HG03066 (cell line): ENCODE measurements at regions not wholly inside any gene's neighbourhood (a gene's known extent, or its start where the extent isn't known, plus 50 kb on each side); places are given as distances from the start of the nearest gene placed in this dataset.
"Not testable (repeated sequence)": the region's sequence is repeated elsewhere in the genome, so short reads cannot be mapped to it uniquely, and the experiment has no call there.

ENCODE experiments used
- ATAC-seq: cut with Tn5 transposase; IDR thresholded peaks from one replicate; pipeline ENCODE4 v1.9.1; 2021; ENCODE audit warnings: low read depth; ENCODE audit not compliant: unreplicated experiment

DNA sequence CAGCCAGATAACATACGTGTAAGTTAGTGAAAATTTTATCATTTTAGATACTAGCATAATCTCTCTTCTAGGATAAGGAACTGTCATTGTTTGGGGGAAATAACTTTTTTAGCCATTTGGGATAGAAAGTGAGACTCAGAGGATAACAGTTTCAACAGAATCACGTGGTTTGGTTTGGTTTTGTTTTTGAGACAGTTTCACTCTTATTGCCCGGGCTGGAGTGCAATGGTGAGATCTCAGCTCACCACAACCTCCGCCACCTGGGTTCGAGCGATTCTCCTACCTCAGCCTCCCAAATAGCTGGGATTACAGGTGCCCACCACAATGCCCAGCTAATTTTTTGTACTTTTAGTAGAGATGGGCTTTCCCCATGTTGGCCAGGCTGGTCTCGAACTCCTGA lies 323.2 kb upstream of the MEIS1 start:
- ATAC-seq = no peak

- ATAC-seq = no peak
These were observed 324.3 kb upstream of the MEIS1 start for GRCh38 chr2:66110608-66111007.

DNA sequence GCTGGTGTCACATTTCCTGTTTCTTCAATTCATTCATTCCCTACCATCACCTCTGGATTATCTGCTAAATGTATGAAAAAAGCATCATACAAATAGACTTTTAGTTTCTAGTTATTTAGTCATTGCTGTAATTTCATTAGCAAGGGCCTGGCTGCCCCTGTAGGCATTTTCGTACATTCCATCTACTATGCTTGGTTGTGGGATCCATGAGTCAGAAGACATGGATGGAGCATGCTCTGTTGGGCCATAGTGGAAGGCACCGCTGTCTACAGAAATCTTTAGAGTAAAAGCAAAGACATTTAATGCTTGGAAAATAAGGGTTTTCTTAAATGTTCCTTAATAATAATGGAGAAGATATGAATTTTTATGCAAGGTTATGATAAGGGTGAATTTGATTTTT lies 324.8 kb upstream of the MEIS1 start:
- no peak for ATAC-seq

DNA sequence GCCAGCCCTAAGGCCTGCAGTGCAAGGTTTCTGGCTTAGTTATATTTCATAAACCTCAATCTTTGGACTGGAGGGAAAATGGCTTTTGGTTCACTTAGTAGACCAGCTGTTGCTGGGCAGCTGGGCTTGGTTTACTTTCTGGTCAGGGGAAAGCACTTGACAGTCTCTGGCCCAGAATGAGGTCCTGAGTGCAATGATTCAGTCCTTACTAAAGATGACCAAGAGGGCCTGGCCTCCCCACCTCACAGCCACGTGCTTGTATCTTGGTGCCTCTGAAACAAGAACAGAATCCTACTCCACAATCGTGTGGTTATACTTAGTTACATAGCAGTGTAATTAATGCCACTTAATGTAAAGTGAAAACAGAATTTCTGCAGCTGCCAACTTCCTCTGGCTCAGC lies 325.5 kb upstream of the MEIS1 start:
- no peak for ATAC-seq

DNA sequence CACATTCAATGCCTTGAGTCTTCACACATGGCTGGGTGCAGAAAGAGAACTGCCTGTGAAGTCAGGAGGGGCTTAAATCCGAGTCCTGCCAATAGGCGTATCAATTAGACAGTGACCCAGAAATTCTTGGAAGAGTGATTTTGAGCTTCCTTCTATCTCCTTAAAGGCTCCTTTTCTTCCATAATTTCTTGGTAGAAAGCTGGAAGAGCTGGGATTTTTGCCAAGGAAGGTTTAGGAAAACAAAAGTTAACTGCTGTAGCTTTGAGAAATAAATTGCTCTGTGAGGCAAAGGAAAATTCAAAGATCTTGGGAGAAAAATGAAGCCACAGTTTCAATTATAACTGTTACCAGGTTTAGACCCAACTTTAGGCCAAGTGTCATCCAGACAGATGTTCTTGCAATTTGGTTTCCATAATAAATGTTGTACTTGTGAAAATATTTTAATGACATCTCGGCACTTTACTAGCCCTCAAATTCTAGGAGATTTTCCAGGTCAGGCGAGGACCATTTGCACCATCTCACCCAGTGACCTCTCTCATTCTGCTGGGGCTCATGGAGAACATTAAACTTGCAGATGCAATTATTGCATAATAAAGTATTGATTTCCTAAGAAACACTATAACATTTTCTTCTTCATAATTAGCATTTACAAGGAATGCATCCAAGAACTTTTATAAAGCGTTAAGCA lies 329.7 kb upstream of the MEIS1 start:
- ATAC-seq = no peak

GRCh38 chr2:66103581-66103980 lies 331.3 kb upstream of the MEIS1 start:
- ATAC-seq = no peak

- ATAC-seq = no peak
These were observed 333.7 kb upstream of the MEIS1 start for GRCh38 chr2:66101206-66101605.

DNA sequence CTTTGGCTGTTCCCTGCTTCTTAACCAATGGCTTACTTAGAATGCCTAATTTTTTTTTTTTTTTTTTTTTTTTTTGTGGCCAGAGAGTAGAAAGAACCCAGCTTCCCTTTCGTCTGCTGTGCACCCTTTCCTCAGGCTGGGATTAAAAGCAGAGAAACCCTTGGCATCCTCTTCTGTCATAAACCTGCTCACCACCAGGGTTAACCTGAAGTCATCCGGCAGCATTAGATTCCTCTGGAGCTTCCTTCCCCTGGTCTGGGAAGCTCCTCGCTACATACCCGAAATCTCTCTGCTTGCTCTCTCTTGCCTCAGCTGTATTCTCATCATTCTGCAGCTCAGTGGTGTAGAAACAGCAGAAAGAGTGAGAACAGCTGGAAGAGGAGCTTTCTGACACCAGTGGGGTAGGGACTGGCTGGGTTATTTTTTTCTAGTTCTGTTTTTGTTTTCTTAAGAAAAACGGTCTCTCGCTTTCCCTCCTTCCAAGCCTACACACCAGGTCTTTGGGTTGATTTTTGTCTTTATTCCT lies 339.0 kb upstream of the MEIS1 start:
- no peak for ATAC-seq

DNA sequence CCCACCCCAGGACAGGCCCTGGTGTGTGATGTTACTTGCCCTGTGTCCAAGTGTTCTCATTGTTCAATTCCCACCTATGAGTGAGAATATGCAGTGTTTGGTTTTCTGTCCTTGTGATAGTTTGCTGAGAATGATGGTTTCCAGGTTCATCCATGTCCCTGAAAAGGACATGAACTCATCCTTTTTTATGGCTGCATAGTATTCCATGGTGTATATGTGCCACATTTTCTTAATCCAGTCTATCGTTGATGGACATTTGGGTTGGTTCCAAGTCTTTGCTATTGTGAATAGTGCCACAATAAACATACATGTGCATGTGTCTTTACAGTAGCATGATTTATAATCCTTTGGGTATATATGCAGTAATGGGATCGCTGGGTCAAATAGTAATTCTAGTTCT lies 340.2 kb upstream of the MEIS1 start:
- ATAC-seq = not testable (repeated sequence)

DNA sequence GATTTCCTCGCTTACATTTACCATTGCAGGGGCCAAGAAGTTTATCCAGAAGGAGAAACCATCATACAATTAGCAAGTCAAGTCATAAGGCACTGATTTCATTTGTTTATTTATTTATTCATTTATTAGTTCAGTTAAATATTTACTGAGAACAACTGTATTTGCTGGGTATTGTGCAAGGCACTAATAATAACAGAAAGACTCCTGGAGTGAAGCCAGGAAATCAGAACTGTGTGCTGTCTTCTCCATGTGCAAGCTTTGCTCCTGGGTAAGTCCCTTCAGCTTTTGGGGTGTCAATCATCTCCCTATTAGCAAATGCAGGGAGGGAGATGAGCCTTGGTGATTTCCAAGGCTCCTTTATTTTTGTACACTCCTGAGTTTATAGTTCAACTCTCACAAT lies 341.6 kb upstream of the MEIS1 start:
- ATAC-seq = no peak

DNA sequence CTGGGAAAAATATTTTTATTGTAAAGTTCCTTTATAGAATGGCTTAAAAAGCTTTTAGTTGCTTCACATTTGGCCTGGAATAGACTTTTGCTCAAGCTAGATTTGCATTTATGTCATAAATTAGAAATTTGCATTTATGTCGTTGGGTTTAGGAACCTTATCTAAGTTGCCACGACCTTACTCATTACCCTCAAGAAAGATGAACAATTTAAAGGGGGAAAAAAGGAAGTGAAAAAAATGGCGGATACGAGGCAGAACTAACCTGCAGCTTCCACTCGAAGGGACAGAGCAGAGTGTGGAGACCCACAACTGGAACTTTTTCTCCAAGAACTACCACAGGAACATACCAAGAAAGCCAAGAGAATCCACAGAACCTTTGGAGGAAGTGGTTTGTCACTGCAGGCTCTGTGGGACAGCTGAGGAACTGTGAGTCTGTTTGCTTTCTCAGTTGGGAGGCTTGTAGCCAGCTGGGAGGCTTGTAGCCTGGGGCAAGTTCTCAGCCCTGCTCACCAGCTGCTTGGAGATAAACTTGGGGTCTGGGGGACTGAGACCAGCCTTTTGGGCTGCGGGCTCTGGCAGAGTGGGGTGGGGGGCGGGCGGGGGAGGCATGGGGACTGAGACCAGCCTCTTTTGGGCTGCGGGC lies 349.9 kb upstream of the MEIS1 start:
- no peak for ATAC-seq

DNA sequence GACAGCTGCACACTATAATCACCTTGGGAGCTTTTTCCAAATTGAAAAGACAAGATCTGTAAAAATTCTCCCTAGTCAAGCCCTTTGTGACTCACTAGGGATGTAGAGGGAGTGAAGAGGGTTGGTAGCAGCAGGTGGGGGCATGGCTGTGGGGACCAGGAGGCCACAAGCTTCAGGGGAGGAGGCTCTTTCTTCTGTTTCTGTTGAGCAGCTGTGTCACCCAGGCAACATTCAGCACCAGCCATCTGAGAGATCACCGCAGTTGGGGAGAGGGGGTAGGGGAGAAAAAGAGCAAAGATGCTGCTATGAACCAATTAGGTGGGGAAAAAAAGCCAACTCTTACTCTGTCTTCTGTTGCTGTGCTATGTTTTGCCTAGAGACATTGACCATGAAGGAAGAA lies 352.3 kb upstream of the MEIS1 start:
- no peak for ATAC-seq

DNA sequence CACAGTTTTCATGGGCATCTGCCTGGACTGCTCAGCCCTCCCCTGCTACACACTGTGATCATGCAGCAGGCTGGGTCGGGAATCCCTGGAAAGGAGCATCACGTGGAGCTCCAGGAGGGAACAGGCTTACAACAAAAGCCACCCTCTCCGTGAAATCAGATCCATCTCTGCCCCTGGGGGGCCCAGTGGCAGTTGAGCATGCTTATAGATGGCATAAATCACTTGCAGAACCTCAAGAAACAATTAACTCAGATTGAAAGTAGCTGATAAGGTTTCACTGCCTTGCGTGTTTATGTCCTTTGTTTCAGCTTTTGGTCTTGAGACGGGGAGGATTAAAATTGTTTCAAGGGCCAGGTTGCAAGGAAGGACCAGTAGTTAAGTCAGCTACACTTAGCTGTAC lies 354.8 kb upstream of the MEIS1 start:
- ATAC-seq = no peak

GRCh38 chr2:66073172-66073571 lies 361.8 kb upstream of the MEIS1 start:
- no peak for ATAC-seq

- ATAC-seq = no peak
These were observed 364.0 kb upstream of the MEIS1 start for GRCh38 chr2:66070721-66071602.

DNA sequence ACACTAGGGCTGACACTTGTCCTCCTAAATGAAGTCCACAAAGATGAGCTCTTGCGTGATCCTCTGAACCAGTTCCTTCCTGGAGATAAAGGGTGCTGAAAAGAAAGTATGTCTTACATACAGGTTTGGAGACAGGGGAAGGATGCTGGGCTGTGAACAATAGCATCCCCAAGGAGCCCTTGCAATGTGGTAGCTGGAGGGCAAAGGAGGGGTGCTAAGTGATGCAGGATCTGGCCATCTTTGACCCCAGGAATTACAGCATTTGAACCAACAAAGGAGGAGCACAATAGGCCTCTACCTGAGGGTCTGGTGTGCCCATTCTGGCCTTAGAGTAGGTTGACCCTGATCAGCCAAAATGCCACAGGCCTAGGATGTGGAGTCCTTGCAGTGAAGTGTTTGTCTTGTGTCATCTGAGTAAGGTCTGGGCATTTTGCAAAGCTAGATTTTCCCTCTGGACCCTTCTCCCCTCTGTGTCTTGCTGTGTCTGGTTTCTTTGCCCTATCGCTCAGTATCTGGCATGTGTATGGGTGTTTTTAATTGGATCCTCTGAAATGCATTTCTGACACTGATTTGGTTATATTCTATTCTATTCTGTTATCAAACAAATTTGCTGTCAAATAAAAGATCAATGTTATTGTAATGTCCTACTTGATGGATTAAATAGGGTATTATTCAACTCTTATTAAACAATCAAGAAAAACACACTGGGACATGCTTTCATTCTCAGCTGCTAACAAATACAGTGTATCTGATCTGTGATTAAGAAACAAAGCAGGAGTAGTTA lies 364.8 kb upstream of the MEIS1 start:
- no peak for ATAC-seq

DNA sequence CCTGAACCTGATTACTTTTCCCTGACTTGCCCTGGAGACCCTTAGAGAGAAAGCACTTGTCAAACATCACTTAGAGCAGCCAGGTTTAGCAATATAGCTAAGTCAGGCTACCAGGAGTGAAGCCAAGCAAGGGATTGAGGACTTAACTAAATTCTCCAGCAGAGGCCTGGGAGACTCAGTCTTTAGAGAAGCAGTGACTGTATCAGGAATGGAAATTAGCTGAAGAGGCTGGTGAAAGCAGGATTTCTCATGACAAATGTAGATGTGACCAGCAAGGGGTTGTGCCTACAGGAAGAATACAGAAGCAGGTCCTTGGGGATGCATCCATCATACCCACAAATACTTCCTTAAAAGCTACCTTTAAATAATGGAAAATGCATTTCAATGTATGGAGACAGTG lies 368.9 kb upstream of the MEIS1 start:
- no peak for ATAC-seq

DNA sequence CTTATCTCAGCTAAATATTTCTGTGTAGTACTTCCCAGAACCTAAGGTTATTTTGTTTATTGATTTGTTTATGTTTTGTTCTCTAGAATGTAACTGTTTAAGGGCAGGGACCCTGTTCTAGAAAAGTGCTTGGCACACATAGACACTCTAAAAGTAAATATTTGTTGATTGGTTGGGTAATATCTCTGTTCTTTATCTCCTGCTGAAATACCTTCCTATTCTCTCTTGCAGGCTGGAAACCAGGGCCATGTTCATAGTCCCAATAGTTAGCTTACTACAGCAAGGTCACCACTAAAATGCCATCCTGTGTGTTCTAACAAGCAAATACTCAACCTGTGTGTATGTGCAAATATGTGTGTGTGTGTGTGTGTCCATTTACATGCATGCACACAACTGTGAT lies 375.6 kb upstream of the MEIS1 start:
- ATAC-seq = no peak

DNA sequence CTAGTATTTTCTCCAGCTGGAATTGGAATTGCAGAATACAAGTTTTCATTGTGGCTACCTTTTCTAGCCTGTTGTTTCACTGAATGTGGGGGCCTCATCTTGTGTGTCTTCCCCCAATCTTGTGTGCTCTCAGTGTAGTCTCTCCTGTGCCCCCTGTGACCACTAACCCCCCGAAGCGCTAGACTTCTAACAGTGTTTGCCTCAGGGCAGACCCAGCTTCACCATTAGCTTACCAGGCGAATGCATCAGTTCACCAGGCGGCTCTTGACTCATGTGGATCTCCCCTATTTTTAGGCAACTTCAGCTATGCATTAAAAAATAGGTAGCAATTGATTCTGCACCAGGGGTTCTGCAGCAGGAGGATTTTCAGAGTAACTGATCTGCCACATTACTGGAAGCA lies 376.2 kb upstream of the MEIS1 start:
- ATAC-seq = no peak

GRCh38 chr2:66057844-66058243 lies 377.1 kb upstream of the MEIS1 start:
- no peak for ATAC-seq

DNA sequence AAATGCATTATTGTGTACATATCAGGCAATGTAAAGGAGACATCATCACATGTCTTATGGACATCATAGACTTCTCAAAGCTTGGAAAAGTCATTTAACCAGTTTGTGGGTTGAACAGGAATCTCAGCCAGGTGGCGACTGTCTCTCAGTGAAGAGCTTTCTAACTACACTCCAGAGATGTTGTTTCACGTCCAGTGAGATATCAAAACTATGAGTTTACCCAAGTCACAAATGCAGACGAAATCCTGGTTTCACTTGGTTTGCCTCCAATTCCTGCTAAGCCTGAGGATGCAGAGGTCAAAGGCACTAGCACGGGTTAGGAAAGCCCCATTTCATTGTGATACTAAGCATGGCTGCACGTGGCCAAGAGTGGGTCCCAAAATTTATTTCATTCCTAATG lies 384.5 kb upstream of the MEIS1 start:
- no peak for ATAC-seq
